ENCODE measurements at regions not wholly inside any gene's neighbourhood (a gene's known extent, or its start where the extent isn't known, plus 50 kb on each side); places are given as distances from the start of the nearest gene placed in this dataset.

DNA sequence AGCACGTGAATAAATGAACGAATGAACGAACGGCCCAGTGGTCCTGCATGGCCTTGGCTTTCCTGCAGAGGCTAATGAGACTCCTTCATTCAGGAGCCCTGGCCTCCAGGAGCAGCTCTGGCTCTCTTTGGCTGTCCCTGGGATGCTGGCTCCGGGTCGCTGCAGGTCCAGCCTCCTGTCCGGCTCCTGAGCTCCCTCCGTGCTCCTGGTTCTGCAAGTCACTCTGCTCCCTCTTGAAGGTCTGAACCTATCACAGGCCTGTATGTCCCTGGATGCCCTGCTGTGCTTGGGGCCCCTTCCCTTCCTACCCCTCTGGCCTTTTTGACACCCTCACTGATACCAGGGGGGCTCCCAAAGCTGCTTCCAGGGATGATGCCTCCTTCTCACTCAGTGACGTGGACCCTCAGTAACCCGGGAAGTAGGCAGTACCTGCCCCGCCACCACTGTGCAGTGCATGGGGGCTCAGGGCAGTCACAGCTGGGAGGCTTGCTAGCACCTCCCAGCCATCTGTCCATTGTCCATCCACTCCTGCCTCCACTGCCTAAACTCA, 133.7 kb upstream of the C14orf180 start:
- Mint-ChIP-seq H3K4me3 (no peak overlapping the region), H3K36me3 (ENCODE audit: low read depth) (no peaks in the 10 kb centered on the region), H3K27ac (no peak overlapping the region), H3K4me1 (ENCODE audit: low read depth) (no peaks in the 10 kb centered on the region), H3K27me3 (peaks cover 28% of the 10 kb centered on the region), H3K9me3 (peaks cover 12% of the 10 kb centered on the region)
- Histone ChIP-seq H3K36me3 (ENCODE audit: insufficient read depth, low read length) (no peaks in the 10 kb centered on the region), H3K4me1 (ENCODE audit: insufficient read depth, low read length) (no peaks in the 10 kb centered on the region), H3K9me3 (ENCODE audit: control insufficient read depth in 1 of 2, insufficient read depth in 1 of 2, low read length in 2 of 2) (peaks cover 4 to 7% of the 10 kb centered on the region in 2 experiments), H3K27ac (ENCODE audit: low read depth in 1 of 2, low read length in 2 of 2) (no peak overlapping the region), H3K4me3 (ENCODE audit: low read length) (no peak overlapping the region), H3K27me3 (ENCODE audit: control insufficient read depth in 1 of 2, insufficient read depth in 2 of 2, low read length in 2 of 2) (peaks cover 15 to 16% of the 10 kb centered on the region in 2 experiments)
- ATAC-seq (ENCODE audit: poor library complexity) (no peak), DNase-seq (peak in 1 of 14 experiments; percentile 28)
- no peak for TF ChIP-seq CTCF (IDR thresholded peaks at IDR 0.05)
- intact Hi-C loops (cut with DNase I, micrococcal nuclease): no loop called here
- ChIA-PET POLR2A (no interaction called here), CTCF (no interaction called here)

DNA sequence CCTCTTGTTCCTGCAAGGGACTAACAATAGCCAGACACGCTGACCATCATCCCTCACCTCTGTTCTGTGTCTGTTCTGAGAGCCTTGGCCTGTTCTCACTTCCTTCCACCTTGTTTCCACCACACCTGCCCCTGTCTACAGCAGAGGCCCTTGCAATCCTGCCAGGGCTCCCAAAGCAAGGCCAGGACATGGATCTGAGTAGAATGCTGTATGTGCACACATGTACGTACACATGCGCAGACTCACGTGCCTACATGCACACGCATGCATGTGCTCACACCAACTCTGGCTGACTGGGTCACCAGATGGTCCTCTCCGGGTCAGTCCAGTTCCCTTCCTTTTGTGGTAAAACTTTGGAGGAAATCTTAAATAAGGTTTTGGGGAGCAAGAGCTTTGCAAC, 133.0 kb upstream of the C14orf180 start:
- no peak overlapping the region for H3K4me3 ChIP-seq (ENCODE audit: low read length)
- ChIA-PET POLR2A (no interaction called here), CTCF (no interaction called here)
- peaks cover 7 to 11% of the 10 kb centered on the region in 2 experiments for H3K9me3 ChIP-seq (ENCODE audit: control insufficient read depth in 1 of 2, insufficient read depth in 1 of 2, low read length in 2 of 2)
- TF ChIP-seq CTCF (IDR thresholded peaks at IDR 0.05): no peak
- no peaks in the 10 kb centered on the region for H3K4me1 ChIP-seq (ENCODE audit: insufficient read depth, low read length)
- Mint-ChIP-seq H3K36me3 (ENCODE audit: low read depth) (no peaks in the 10 kb centered on the region), H3K4me1 (ENCODE audit: low read depth) (no peaks in the 10 kb centered on the region), H3K4me3 (no peak overlapping the region), H3K27me3 (peaks cover 31% of the 10 kb centered on the region), H3K9me3 (peaks cover 12% of the 10 kb centered on the region), H3K27ac (no peak overlapping the region)
- no peaks in the 10 kb centered on the region for H3K36me3 ChIP-seq (ENCODE audit: insufficient read depth, low read length)
- ATAC-seq (ENCODE audit: poor library complexity): no peak
- no peak overlapping the region for H3K27ac ChIP-seq (ENCODE audit: low read depth in 1 of 2, low read length in 2 of 2)
- no peak for DNase-seq
- intact Hi-C loops (cut with DNase I, micrococcal nuclease): no loop called here
- peaks cover 16 to 17% of the 10 kb centered on the region in 2 experiments for H3K27me3 ChIP-seq (ENCODE audit: control insufficient read depth in 1 of 2, insufficient read depth in 2 of 2, low read length in 2 of 2)

GRCh38 chr14:104447750-104448149, 131.8 kb upstream of the C14orf180 start:
- H3K4me1 ChIP-seq (ENCODE audit: insufficient read depth, low read length): no peaks in the 10 kb centered on the region
- H3K27ac ChIP-seq (ENCODE audit: low read depth in 1 of 2, low read length in 2 of 2): no peak overlapping the region
- peaks cover 12% of the 10 kb centered on the region for H3K9me3 Mint-ChIP-seq
- H3K27ac Mint-ChIP-seq: no peak overlapping the region
- peaks cover 35% of the 10 kb centered on the region for H3K27me3 Mint-ChIP-seq
- no peaks in the 10 kb centered on the region for H3K4me1 Mint-ChIP-seq (ENCODE audit: low read depth)
- intact Hi-C loops (cut with DNase I, micrococcal nuclease): no loop called here
- ChIA-PET CTCF (no interaction called here), POLR2A (no interaction called here)
- H3K36me3 ChIP-seq (ENCODE audit: insufficient read depth, low read length): no peaks in the 10 kb centered on the region
- DNase-seq (no peak), ATAC-seq (ENCODE audit: poor library complexity) (no peak)
- peaks cover 16 to 17% of the 10 kb centered on the region in 2 experiments for H3K27me3 ChIP-seq (ENCODE audit: control insufficient read depth in 1 of 2, insufficient read depth in 2 of 2, low read length in 2 of 2)
- no peak overlapping the region for H3K4me3 ChIP-seq (ENCODE audit: low read length)
- H3K4me3 Mint-ChIP-seq: no peak overlapping the region
- no peaks in the 10 kb centered on the region for H3K36me3 Mint-ChIP-seq (ENCODE audit: low read depth)
- no peak for TF ChIP-seq CTCF (IDR thresholded peaks at IDR 0.05)
- peaks cover 7 to 12% of the 10 kb centered on the region in 2 experiments for H3K9me3 ChIP-seq (ENCODE audit: control insufficient read depth in 1 of 2, insufficient read depth in 1 of 2, low read length in 2 of 2)
